ENCODE measurements at regions not wholly inside any gene's neighbourhood (a gene's known extent, or its start where the extent isn't known, plus 50 kb on each side); places are given as distances from the start of the nearest gene placed in this dataset.

- TF ChIP-seq, protein P1, sequence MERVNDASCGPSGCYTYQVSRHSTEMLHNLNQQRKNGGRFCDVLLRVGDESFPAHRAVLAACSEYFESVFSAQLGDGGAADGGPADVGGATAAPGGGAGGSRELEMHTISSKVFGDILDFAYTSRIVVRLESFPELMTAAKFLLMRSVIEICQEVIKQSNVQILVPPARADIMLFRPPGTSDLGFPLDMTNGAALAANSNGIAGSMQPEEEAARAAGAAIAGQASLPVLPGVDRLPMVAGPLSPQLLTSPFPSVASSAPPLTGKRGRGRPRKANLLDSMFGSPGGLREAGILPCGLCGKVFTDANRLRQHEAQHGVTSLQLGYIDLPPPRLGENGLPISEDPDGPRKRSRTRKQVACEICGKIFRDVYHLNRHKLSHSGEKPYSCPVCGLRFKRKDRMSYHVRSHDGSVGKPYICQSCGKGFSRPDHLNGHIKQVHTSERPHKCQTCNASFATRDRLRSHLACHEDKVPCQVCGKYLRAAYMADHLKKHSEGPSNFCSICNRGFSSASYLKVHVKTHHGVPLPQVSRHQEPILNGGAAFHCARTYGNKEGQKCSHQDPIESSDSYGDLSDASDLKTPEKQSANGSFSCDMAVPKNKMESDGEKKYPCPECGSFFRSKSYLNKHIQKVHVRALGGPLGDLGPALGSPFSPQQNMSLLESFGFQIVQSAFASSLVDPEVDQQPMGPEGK (CRISPR knock-in tag; IDR thresholded peaks at IDR 0.05; ENCODE audit: borderline replicate concordance) = no peak
- TF ChIP-seq CREB5 (CRISPR knock-in tag; IDR thresholded peaks at IDR 0.05; ENCODE audit: low read depth) = no peak
Measured at GRCh38 chr5:101292199-101292598, 389.1 kb upstream of the ST8SIA4 start.
